SW 1271 (cell line): ENCODE measurements at regions not wholly inside any gene's neighbourhood (a gene's known extent, or its start where the extent isn't known, plus 50 kb on each side); places are given as distances from the start of the nearest gene placed in this dataset.

Experiments used
- DNase-seq, 2 experiments: peaks; one replicate each; lab custom pipeline; 2025; lab: John Stamatoyannopoulos, UW

DNA sequence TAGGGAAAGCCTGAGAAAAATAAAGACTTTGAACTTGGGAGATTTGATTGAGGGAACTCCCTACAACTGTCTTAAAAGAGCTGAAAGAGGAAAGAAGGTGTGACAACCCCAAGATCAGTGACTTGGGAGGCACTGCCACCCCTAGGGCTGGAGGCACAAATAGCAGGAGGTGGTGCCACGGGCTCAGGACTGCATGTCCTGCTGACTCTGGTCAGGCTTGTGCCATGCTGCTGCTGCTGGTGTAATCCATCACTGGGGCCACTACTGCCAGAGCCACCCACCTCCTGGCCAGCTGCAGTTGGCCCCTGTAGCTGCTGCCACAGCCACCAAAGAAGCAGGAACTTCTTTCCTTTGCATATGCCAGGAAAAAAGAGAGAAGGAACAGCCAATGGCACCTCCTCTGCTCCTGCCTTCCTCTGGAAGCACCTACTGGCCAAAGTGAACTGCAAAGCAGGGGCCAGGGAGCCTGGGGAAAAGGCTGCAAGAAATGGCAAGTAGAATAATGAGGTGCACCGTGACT lies 730.3 kb downstream of the PTPRU start:
- no peak for DNase-seq

GRCh38 chr1:29964718-29965533 lies 728.6 kb downstream of the PTPRU start:
- DNase-seq, result no peak

GRCh38 chr1:29963946-29964345 lies 727.6 kb downstream of the PTPRU start:
- no peak for DNase-seq

DNA sequence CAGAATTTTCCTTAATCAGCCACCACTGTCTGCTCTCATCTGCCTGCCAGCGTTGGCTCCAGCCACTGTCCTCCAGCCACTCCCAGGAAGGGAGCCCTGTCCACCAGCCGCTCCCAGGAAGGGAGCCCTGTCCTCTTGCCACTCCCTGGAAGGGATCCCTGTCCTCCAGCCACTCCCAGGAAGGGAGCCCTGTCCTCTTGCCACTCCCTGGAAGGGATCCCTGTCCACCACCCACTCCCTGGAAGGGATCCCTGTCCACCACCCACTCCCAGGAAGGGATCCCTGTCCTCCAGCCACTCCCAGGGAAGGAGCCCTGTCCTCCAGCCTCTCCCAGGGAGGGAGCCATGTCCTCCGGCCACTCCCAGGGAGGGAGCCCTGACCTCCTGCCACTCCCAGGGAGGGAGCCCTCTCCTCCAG lies 726.5 kb downstream of the PTPRU start:
- DNase-seq, result no peak

DNA sequence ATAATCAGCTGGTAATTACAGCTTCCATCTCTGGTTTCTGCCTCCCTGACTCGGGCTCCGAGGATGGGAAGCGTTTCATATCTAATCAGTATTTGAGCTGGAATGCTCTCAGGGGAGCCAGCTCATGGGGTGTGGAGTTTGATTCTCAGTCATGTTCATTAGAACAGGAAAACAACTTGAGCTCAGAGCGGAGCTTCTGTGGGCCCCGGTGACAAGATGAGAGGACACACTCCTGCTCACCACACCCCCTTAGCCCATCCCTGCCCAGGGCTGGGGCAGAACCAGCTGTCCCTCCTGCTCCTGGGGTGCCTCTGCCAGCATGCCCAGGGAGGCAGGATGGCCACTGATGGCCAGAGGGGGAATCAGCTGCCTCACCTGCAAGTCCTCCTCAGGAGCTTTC lies 726.0 kb downstream of the PTPRU start:
- DNase-seq, result no peak

GRCh38 chr1:29961293-29962059 lies 725.2 kb downstream of the PTPRU start:
- no peak for DNase-seq

DNA sequence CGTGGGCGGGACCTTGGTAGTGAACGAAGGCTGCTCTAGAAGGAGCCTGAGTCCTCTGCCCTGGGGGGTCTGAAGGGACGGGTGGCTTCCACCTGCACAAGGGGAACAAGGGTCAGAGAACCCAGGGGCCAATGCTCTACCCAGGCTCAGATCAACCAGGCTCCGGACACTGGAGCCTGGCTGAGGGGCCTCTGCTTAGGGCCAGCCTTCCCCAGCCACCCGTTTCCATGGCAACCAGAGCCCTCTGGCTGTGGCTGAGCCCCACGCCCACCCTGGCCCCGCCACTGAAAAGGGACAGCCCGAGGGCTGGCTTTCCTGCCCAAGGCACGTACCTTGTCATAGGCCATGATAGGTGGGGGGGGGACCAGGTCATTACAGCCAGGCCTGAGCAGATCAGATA lies 724.6 kb downstream of the PTPRU start:
- DNase-seq, result no peak

GRCh38 chr1:29960156-29960755 lies 723.9 kb downstream of the PTPRU start:
- DNase-seq, result no peak

- DNase-seq, result no peak
Measured at GRCh38 chr1:29959356-29959755, 723.0 kb downstream of the PTPRU start.

DNA sequence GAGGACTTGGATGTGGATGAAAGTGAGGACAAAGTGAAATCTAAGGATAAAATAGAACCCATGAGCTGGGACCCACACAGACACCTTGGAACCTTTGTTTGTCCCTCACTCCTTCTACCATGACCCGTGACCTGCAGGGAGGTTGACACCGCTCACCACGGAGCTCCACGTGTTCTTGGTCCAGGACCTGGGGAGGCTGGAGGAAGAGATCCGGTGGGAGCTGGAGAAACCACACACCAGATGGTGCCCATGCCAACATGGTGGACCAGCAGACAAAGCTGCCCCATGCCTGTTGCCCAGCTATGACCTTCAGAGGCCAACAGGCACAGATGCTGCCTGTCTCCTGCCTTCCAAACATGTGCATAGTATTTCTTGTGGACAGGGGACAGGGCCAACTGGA lies 721.9 kb downstream of the PTPRU start:
- no peak for DNase-seq

- DNase-seq, result no peak
Measured at GRCh38 chr1:29956349-29957030, 720.2 kb downstream of the PTPRU start.

- no peak for DNase-seq
Measured at GRCh38 chr1:29954591-29954990, 718.3 kb downstream of the PTPRU start.

DNA sequence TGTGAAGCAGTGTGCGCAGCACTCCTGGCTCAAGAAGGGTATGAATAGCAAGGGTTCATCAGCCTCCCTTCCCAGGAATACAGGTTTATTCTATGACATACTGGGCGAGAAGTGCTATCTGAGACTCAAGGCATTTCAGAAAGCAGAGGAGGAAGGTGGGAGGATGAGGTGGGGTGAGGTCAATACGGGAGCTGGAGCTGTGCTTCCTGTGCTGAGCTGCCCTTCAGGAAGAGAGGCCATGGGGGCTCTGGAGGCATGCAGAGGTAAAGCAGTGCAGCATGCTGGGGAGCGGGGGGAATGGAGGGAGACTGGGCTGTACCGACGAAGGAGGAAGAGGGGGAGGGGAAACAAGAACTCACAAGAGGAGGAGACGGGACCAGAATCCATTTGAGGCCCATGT lies 717.6 kb downstream of the PTPRU start:
- DNase-seq, result no peak

DNA sequence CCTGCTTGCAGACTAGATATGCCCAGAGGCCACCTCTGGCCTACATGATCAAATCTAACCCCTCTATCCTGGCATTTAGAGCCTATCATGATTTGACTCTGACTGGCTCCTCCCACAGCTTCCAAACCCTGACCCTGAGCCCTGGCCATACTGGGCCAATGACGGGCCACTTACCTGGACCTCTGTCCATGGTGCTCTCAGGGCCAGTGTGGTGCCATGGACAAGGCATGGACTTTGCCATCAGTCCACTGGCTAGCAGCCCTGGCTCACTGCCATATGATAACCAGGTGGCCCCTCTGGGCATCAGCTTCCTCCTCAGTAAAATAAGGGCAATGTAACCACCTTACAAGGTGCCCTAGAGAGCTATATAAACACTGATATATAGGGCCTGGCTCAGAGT lies 713.4 kb downstream of the PTPRU start:
- DNase-seq, result no peak

- no peak for DNase-seq
Measured at GRCh38 chr1:29948581-29948980, 712.3 kb downstream of the PTPRU start.

GRCh38 chr1:29946057-29946456 lies 709.7 kb downstream of the PTPRU start:
- DNase-seq, result no peak

DNA sequence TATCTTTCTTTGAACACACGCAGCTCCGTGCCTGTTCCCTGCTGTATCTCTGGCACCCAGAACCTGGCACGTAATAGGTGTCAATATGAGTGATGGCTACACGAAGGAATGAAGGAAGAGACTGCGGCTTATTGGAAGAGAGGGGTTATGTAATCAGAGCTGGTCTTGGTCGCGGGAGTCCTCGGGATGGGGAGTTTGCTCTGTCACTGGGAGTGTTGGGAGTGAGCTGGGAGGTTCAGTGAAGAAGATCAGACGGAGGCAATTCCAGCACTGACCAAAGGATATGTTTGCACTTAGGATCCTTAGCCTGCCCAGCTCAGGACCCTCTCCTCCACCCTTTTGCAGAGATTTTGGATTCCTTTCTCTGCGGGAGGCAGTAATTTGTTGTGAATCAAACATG lies 709.1 kb downstream of the PTPRU start:
- DNase-seq, result no peak

GRCh38 chr1:29944253-29944905 lies 708.1 kb downstream of the PTPRU start:
- no peak for DNase-seq

GRCh38 chr1:29943034-29943433 lies 706.7 kb downstream of the PTPRU start:
- DNase-seq, result no peak

DNA sequence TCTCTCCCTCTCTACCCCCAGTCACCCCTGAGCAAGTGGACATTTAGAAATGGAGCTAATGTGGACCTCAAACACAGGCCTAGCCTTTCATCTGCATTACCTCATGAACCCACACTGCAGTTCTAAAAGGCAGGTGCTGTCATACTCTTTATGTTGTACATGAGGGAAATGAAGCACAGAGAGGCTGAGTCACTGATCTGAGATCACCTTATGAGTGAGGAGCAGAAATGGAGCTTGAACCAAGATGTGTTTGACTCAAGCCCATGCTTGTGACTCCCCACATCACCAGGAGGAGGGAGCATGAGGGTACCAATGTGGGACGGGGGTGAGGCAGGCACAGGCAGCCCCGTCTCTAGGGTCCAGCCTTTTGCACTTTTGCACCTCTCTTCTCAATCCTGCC lies 702.8 kb downstream of the PTPRU start:
- DNase-seq, result no peak

GRCh38 chr1:29937356-29937755 lies 701.0 kb downstream of the PTPRU start:
- DNase-seq, result no peak
